ENCODE measurements at regions not wholly inside any gene's neighbourhood (a gene's known extent, or its start where the extent isn't known, plus 50 kb on each side); places are given as distances from the start of the nearest gene placed in this dataset.

- ChIA-PET CTCF (no interaction called here), POLR2A (no interaction called here)
- DNase-seq (ENCODE audit: low read depth, low spot score), result no peak
- H3K4me3 ChIP-seq (ENCODE audit: low read depth, low read length), result no peak overlapping the region
- TF ChIP-seq, protein P1, sequence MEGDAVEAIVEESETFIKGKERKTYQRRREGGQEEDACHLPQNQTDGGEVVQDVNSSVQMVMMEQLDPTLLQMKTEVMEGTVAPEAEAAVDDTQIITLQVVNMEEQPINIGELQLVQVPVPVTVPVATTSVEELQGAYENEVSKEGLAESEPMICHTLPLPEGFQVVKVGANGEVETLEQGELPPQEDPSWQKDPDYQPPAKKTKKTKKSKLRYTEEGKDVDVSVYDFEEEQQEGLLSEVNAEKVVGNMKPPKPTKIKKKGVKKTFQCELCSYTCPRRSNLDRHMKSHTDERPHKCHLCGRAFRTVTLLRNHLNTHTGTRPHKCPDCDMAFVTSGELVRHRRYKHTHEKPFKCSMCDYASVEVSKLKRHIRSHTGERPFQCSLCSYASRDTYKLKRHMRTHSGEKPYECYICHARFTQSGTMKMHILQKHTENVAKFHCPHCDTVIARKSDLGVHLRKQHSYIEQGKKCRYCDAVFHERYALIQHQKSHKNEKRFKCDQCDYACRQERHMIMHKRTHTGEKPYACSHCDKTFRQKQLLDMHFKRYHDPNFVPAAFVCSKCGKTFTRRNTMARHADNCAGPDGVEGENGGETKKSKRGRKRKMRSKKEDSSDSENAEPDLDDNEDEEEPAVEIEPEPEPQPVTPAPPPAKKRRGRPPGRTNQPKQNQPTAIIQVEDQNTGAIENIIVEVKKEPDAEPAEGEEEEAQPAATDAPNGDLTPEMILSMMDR (IDR thresholded peaks at IDR 0.05; ENCODE audit: insufficient read depth, low read length, missing control alignments), result no peak
These were observed 181.1 kb downstream of the URI1 start for GRCh38 chr19:30123119-30123518.

DNA sequence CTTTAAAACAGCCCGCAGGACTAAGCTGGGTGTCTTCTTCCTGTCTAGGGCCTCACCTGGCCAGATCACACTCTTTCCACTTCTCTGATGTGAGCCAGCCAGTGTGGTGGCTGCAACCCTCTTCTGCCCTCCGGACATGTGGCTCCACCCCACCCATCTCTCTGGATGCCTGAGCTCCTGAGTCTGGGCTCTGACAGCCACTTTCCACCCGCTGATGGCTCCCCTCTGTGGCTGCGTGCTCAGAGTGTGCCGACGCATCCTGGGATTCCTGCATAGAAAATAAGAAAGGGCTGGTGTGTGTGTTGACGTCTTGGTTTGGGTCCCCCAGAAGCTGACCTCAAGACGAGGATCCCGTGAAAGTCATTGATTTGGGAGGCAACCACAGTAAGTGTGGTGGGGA lies 181.6 kb downstream of the URI1 start:
- TF ChIP-seq, protein P1 (IDR thresholded peaks at IDR 0.05; ENCODE audit: insufficient read depth, low read length, missing control alignments), result no peak
- ChIA-PET CTCF (no interaction called here), POLR2A (no interaction called here)
- DNase-seq (ENCODE audit: low read depth, low spot score), result no peak
- no peak overlapping the region for H3K4me3 ChIP-seq (ENCODE audit: low read depth, low read length)

- H3K4me3 ChIP-seq (ENCODE audit: low read depth, low read length), result no peak overlapping the region
- DNase-seq (ENCODE audit: low read depth, low spot score), result no peak
- TF ChIP-seq, protein P1 (IDR thresholded peaks at IDR 0.05; ENCODE audit: insufficient read depth, low read length, missing control alignments), result no peak
- POLR2A ChIA-PET, result no interaction called here
- CTCF ChIA-PET, result no interaction called here
These were observed 186.2 kb downstream of the URI1 start for GRCh38 chr19:30128211-30128610.

- H3K4me3 ChIP-seq (ENCODE audit: low read depth, low read length), result no peak overlapping the region
- no peak for DNase-seq (ENCODE audit: low read depth, low spot score)
- ChIA-PET CTCF (no interaction called here), POLR2A (no interaction called here)
- TF ChIP-seq, protein P1 (IDR thresholded peaks at IDR 0.05; ENCODE audit: insufficient read depth, low read length, missing control alignments), result no peak
These were observed 188.5 kb downstream of the URI1 start for GRCh38 chr19:30130356-30131122.

- CTCF ChIA-PET, result no interaction called here
- H3K4me3 ChIP-seq (ENCODE audit: low read depth, low read length), result no peak overlapping the region
- POLR2A ChIA-PET, result no interaction called here
- no peak for DNase-seq (ENCODE audit: low read depth, low spot score)
- TF ChIP-seq, protein P1 (IDR thresholded peaks at IDR 0.05; ENCODE audit: insufficient read depth, low read length, missing control alignments), result no peak
These were observed 189.2 kb downstream of the URI1 start for GRCh38 chr19:30131246-30131645.

DNA sequence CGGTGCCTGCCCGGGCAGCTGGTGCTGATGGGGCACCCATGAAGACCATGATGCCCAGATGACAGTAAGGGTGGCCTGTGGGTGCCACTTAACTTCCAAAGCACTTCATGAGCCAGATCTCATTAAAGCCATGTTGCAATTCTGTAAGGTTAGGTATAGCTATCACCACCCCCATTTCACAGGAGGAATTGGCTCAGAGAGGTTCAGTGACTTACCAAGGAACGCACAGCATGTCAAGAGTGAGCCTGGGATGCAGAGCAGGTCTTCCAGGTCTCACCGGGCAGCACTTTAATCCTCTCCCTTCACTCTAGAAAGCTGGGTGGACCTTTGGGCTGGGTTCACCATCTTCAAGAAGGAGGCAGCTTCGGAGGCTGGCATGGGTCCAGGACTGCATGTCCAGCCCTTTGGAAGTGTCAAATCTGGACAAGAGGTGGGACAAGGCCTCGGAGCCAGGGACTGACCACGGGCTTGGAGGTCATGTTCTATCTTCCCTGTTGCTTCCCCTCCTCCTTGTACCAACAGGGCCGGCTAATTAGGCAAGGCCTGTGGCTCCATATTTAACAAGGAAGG lies 189.8 kb downstream of the URI1 start:
- TF ChIP-seq, protein P1 (IDR thresholded peaks at IDR 0.05; ENCODE audit: insufficient read depth, low read length, missing control alignments), result no peak
- CTCF ChIA-PET, result no interaction called here
- DNase-seq (ENCODE audit: low read depth, low spot score), result no peak
- POLR2A ChIA-PET, result no interaction called here
- H3K4me3 ChIP-seq (ENCODE audit: low read depth, low read length), result no peak overlapping the region
